HL-60 (cell line): ENCODE measurements at regions not wholly inside any gene's neighbourhood (a gene's known extent, or its start where the extent isn't known, plus 50 kb on each side); places are given as distances from the start of the nearest gene placed in this dataset.

Source experiments
- POLR2AphosphoS5 ChIP-seq: IDR thresholded peaks from 2 replicates; pipeline ENCODE4 v1.6.1; 2012; ENCODE audit warnings: low read depth
- TF ChIP-seq, protein P1 (sequence below): IDR thresholded peaks from one replicate; pipeline ENCODE4 v1.5.1; 2011; ENCODE audit warnings: low read length, control low read depth, inconsistent platforms; ENCODE audit not compliant: insufficient read depth

DNA sequence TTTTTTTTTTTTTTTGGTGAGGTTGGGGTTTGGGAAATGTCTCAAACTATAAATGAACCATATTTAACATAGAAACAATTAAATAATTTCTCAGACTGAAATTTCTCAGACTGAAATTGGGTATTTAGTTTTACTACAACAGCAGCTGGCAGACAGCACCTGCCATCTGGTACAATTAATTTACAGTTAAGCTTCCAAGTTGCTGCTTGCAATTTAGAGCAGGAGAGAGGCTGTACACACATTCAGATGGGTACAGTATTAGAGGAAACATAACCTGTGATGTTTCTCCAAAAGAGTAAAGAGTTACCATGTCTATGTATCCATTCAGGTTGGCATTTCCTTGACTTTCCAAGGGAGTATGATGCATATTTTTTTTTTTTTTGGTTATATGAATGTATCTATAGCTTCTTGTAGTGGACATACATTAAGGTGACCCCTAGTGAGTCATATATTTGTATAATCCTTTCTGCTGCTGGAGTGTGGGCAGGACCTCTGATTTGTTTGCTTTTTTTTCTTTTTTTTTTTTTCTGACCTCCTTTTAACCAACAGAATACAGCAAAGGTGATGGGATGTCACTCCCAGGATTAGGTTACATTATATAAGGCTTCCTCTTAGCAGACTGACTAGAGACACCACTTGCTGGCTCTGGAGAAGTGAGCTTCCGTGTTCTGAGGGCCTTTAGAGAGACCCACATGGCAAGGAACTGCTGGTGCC, 201.7 kb downstream of the PTH2R start:
- TF ChIP-seq, protein P1, sequence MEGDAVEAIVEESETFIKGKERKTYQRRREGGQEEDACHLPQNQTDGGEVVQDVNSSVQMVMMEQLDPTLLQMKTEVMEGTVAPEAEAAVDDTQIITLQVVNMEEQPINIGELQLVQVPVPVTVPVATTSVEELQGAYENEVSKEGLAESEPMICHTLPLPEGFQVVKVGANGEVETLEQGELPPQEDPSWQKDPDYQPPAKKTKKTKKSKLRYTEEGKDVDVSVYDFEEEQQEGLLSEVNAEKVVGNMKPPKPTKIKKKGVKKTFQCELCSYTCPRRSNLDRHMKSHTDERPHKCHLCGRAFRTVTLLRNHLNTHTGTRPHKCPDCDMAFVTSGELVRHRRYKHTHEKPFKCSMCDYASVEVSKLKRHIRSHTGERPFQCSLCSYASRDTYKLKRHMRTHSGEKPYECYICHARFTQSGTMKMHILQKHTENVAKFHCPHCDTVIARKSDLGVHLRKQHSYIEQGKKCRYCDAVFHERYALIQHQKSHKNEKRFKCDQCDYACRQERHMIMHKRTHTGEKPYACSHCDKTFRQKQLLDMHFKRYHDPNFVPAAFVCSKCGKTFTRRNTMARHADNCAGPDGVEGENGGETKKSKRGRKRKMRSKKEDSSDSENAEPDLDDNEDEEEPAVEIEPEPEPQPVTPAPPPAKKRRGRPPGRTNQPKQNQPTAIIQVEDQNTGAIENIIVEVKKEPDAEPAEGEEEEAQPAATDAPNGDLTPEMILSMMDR, result no peak
- TF ChIP-seq POLR2AphosphoS5, result no peak
